GM18873 (cell line): ENCODE measurements at regions not wholly inside any gene's neighbourhood (a gene's known extent, or its start where the extent isn't known, plus 50 kb on each side); places are given as distances from the start of the nearest gene placed in this dataset.

Experiments
- ATAC-seq: cut with Tn5 transposase; IDR thresholded peaks from one replicate; pipeline ENCODE4 v1.9.1; 2021; ENCODE audit warnings: mild to moderate bottlenecking, moderate library complexity, moderate number of reproducible peaks; ENCODE audit not compliant: unreplicated experiment, low FRiP score

DNA sequence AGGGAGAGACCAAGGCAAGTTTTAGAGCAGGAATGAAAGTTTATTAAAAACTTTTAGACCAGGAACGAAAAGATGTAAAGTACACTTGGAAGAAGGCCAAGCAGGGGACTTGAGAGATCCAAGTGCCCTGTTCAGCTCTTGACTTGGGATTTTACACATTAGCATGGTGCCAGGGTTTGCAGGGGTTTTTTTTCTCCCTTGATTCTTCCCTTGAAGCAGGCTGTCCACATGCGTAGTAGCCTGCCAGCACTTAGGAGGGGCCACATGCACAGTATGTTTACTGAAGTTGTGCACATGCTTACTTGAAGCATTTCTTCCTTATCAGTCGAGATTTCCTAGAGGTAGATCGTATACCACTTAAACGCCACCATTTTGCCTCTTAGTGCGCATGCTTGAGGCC is 277.5 kb upstream of the AGTR1 start:
- no peak for ATAC-seq

DNA sequence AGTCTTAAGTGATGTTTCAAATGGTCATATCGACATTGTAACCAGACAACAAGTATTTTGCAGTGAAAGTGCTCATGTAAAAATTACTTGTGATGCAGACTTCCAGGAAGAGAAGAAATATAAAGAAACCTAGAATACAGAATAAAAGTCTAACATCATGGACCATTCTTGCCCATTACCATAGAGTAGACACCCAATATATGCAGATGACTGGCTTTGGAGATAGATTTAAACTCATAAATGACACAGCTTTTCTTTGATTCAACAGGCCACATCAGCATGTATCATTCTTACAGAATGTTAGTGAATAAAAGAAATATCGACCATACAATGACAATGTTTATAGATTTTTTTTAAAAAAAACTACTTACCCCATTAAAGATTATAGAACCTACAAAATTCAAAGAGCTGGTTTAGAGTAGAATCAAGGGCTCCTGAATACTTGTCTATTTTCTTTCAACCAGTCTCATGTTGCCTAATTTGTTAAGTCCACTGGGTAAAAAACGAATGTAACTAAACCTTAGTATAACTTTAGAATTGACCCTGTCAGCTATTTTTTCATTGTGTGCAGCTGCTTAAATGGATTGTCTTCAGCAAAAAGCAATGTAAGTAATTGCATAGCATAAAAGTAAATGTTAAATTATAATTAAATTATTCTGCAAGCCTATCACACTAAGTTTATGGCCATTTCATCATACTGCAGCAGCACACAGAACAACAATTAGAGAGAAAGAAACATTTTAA is 268.7 kb upstream of the AGTR1 start:
- ATAC-seq, result no peak

GRCh38 chr3:148433665-148434064 is 264.0 kb upstream of the AGTR1 start:
- no peak for ATAC-seq

DNA sequence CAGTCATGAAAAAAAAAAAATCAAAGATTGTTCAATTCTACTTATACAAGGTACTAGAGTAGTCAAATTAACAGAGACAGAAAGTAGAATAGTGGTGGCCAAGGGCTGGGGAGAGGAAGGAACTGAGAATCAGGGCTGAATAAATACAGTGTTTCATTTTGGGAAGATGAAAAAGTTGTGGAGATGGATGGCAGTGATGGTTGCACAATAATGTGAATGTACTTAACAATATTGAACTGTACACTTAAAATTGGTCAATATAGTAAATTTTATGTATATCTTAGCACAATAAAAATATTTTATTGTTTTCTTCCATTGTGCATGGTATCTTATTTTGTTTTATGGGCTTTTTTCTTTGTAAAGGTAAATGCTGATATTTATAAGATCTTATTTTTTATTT is 262.2 kb upstream of the AGTR1 start:
- no peak for ATAC-seq

DNA sequence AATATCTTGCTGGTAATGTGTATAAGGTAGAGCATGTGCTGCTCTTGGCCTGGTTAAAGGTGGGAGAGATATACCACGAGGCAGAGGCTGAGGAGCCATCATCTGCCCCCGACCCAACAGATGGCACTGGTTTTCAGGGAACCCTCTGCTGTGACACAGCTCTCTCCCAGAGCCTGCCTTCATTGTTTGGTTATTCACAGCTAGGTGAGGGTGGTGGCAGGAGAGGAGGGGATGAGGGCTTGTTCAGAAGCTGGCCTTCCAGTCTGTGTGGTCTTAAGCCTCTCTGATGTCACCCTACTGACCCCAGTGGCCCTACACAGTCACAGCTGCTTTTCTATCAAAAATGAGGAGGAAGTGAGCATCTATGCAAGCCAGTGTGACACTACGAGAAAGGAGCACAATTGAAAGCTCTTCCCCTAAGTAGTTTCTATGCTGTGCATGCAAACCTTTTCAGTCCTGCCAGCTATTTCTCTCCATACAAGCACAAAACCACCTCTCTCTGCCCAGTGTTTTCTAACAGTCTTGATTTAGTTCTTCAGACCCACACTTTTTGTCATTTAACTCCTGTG is 258.4 kb upstream of the AGTR1 start:
- no peak for ATAC-seq

- no peak for ATAC-seq
Observed at GRCh38 chr3:148441191-148441590, 256.5 kb upstream of the AGTR1 start.

DNA sequence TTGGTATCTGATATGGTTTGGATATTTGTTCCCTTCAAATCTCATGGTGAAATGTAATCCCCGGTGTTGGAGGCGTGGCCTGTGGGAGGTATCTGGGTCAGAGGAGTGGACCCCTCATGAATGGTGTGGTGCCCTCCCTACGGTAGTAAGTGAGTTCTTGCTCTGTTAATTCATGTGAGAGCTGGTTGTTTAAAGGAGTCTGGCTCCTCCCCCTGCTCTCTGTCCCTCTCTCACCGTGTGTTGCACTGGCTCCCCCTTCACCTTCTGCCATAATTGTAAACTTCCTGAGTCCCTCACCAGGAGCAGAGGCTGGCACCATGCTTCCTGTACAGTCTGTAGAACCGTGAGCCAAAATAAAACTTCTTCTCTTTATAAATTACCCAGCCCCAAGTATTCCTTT is 246.9 kb upstream of the AGTR1 start:
- ATAC-seq, result no peak

- no peak for ATAC-seq
Observed at GRCh38 chr3:148451969-148452368, 245.7 kb upstream of the AGTR1 start.

DNA sequence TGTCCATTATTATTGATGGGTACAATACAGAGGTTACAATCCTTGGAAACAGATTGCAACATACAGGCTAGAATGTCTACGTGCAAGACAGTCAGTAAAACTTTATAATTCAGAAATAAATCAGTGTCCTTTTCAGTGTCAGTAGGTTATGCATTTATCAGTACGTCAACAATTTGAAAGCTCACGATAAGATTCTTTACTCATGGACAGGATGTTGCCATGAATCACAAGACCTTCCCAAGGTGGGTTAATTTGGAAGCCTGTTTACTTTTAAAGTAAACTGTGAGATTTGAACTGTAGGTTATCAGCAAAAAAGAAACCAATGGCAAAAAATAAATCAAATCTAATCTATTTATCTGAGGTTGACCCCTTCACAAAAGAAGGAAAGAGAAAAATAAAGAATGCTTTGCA is 243.9 kb upstream of the AGTR1 start:
- no peak for ATAC-seq

- ATAC-seq, result no peak
Observed at GRCh38 chr3:148455098-148455497, 242.6 kb upstream of the AGTR1 start.

DNA sequence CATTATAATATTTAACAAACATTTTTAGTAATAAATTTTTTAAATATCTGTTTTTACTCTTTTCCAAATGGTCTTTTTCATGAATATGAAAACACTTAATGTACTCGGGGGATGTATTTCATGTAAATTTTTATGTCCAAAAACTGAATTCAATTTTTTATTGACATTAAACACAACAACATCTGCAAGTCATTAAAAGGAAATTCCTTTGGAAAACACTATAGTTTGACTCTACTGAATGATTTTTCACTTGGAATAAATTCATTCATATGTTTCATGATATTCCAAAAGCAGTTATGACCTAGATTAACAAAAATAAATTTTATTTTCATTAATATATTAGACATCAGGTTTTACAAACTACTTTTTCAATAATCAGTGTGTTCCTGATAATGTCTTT is 239.8 kb upstream of the AGTR1 start:
- no peak for ATAC-seq

- no peak for ATAC-seq
Observed at GRCh38 chr3:148459931-148460513, 237.7 kb upstream of the AGTR1 start.

DNA sequence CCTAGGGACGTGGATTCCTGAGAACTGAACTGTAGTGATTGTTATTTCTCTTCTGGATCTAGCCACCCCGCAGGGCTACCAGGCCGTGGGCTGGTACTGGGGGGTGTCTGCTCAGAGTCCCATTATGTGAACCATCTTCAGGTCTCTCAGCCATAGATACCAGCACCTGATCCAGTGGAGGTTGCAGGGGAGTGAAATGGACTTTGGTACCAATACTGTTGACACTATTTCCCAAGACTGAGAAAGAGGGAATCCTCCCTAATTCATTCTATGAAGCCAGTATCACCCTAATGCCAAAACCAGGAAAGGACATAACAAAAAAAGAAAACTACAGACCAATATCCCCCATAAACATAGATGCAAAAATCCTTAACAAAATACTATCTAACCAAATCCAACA is 237.0 kb upstream of the AGTR1 start:
- ATAC-seq, result no peak

GRCh38 chr3:148464246-148464645 is 233.5 kb upstream of the AGTR1 start:
- ATAC-seq, result no peak

GRCh38 chr3:148466143-148466542 is 231.6 kb upstream of the AGTR1 start:
- ATAC-seq, result no peak

DNA sequence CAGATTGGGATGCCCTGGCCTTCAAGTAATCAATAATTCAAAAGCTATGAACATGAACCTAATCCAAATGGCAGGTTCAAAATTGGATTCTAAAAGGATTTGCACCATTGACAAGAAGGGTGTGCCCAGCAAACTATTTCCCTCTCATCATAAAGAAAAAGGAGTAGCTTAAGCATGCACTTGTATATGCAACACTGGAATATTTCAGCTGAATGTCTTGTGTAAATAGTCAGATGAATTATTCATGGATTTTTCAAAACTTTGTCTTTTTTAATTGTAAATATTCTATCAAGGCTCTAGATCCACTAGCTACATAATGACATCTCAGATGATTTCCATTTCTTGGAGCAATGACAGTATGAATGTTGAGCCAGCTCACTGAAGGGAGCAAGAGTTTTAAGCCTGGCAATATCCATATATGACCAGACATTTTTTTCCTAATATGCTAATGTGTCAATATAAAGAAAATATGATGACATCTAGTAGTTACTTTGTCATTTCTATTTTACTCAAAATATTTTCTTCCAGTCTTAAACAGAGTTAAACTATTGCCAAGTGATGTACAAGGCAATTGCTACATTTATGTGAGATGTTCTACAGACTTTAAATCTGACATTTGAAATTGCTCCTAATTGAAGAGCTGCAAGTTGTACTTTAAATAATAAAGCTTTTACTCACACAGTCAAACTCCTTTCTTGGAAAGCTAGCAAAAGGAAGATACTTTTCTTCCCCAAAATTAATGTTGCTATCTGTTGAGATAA is 230.5 kb upstream of the AGTR1 start:
- ATAC-seq, result no peak

DNA sequence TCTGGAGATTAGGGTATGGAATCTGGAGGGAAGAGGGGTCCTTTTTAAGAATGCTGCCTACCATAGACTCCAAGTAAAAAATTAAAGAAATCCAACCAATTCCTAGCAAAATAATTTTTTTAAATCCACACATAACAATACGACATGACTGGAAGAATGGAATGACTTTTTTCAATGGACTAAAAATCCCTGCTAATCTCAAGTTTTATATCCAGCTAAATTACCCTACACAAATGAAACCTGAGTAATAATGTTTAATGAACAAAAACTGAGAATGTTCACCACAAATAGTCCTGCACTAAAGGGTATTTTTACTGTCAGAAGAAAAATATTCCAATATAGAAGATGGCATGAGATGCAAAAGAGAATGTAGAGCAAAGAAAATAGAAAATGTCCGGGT is 220.3 kb upstream of the AGTR1 start:
- no peak for ATAC-seq

DNA sequence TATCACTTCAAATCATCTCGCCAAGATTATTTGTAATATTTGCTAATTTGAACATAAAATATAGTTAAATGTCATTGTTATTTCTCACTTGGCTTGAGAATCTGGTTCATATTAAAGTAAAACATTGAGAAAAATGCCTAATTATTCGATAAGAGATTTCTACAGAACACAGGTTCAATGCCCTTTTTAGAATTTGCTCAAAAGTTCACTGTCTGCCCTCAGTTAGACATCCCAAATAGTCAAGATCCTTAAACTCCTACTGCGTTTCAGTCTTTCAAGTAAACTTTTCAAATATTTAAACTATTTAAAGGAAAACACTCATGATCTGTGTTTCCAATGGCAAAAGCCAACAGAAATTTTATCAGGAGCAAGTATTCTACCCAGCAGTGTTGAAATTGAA is 204.1 kb upstream of the AGTR1 start:
- ATAC-seq, result no peak

DNA sequence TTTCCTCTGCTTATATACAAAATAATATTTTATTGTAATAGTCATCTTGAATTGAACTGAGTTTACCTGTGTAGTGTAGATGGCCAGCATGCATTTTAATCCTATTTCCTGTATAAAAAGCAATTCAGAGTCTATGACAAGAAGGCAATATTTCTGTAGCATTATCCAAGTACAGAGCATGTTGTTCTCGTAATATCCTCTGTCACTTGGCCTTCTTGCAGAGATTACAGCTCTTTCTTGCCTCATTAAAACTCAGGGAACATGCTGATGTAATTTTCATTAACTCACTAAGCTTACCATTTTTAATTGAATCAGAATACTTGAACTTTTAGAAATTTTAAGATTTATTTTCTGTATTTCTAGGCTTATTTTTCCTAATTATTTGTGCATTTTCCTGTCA is 203.3 kb upstream of the AGTR1 start:
- ATAC-seq, result no peak

GRCh38 chr3:148500881-148501280 is 196.8 kb upstream of the AGTR1 start:
- ATAC-seq, result no peak

- ATAC-seq, result no peak
Observed at GRCh38 chr3:148510116-148510515, 187.6 kb upstream of the AGTR1 start.
